Astrocyte (in vitro differentiated cells and primary cell): ENCODE measurements at regions not wholly inside any gene's neighbourhood (a gene's known extent, or its start where the extent isn't known, plus 50 kb on each side); places are given as distances from the start of the nearest gene placed in this dataset.

Source experiments
- CTCF ChIP-seq: IDR thresholded peaks from 2 replicates; pipeline ENCODE4 v1.5.1; 2011; ENCODE audit warnings: low read depth, mild to moderate bottlenecking, inconsistent platforms, low read length, moderate library complexity; ENCODE audit not compliant: insufficient read depth
- EZH2 ChIP-seq: IDR thresholded peaks from 2 replicates; pipeline ENCODE4 v1.6.1; 2012; ENCODE audit warnings: mild to moderate bottlenecking, low read length, inconsistent platforms; ENCODE audit not compliant: insufficient read depth

DNA sequence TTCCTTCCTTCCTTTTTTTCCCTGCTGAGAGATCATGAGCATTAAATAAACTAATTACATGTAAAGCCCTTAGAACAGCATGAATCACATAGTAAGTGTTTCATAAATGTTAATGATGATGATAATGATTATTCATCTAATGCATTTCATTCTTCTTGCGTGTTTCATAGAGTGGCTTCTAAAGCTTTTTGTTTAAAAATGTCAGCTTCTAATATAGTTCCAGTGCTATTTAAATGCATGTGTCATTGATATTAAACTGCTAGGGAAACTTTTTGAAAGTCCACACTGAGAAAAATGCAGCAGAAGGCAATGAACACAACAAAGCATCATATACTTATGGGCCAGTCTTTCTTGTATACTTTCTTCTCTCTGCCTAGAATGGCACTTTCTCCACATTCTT, 894.8 kb downstream of the REEP3 start:
- TF ChIP-seq CTCF (no peak), EZH2 (no peak)
